Endothelial cell of umbilical vein (primary cell): ENCODE measurements at regions not wholly inside any gene's neighbourhood (a gene's known extent, or its start where the extent isn't known, plus 50 kb on each side); places are given as distances from the start of the nearest gene placed in this dataset.

Experiments used
- BruUV-seq: library from RNA; stranded (reverse); fragments of 400-500 nt; replicated peaks from 2 replicates; lab custom pipeline; 2021; lab: Mats Ljungman, UMichigan
- CTCF ChIA-PET: fragments of 300-600, 350-600 bp; sonication (Branson Sonifier 250); formaldehyde crosslinking; loops from one replicate; lab custom pipeline; 2021; ENCODE audit warnings: antibody characterized with exemption, inconsistent platforms; lab: Charles Lee
- POLR2A ChIA-PET: fragments of 300-600, 350-600 bp; sonication (Branson Sonifier 250); formaldehyde crosslinking; loops from one replicate; lab custom pipeline; 2021; ENCODE audit warnings: antibody characterized with exemption, inconsistent platforms; lab: Charles Lee
- DNase-seq: peaks from one replicate; pipeline ENCODE4 v3.0.0-alpha.2; 2011; ENCODE audit warnings: low read depth, low spot score
- FAIRE-seq: peaks from 2 replicates; lab custom pipeline; 2011; peaks lifted over from hg19 to GRCh38; lab: Jason Lieb, UNC
- H2AFZ ChIP-seq: 2 replicates; pipeline ENCODE4 v1.6.0; 2012; ENCODE audit warnings: low read depth, low read length, control low read depth, inconsistent platforms
- H3K27ac ChIP-seq: 2 replicates; pipeline ENCODE4 v1.5.1; 2011; ENCODE audit warnings: low read depth, mild to moderate bottlenecking, control low read depth, low read length, moderate library complexity; ENCODE audit not compliant: insufficient read depth
- H3K27me3 ChIP-seq, 2 experiments: 2 replicates each; pipeline versions ENCODE4 v1.6.0 to v1.6.1; 2011; ENCODE audit warnings: low read length in 2 of 2, mixed read lengths in 1 of 2; ENCODE audit not compliant: control insufficient read depth in 2 of 2, insufficient read depth in 2 of 2
- H3K36me3 ChIP-seq, 2 experiments: 2 replicates in 1 of 2; 3 replicates in 1 of 2; pipeline ENCODE4 v1.5.1; 2011; ENCODE audit warnings: low read length in 2 of 2, mild to moderate bottlenecking in 1 of 2, moderate library complexity in 1 of 2; ENCODE audit not compliant: control insufficient read depth in 2 of 2, insufficient read depth in 2 of 2; ENCODE audit errors: extremely low read depth in 1 of 2
- H3K4me1 ChIP-seq: 3 replicates; pipeline ENCODE4 v1.5.1; 2011; ENCODE audit warnings: mild to moderate bottlenecking, low read length; ENCODE audit not compliant: control insufficient read depth, insufficient read depth; ENCODE audit errors: extremely low read depth
- H3K4me2 ChIP-seq: 2 replicates; pipeline ENCODE4 v1.6.1; 2011; ENCODE audit warnings: low read length, control low read depth, mixed read lengths; ENCODE audit not compliant: insufficient read depth
- H3K4me3 ChIP-seq, 3 experiments: fragments of 200-600 bp in 1 of 3; sonication (generic), shearing (Covaris generic) in 1 of 3; replicated peaks in 1 of 3; 2 replicates each; pipeline ENCODE4 v1.5.1; 2011 to 2016; ENCODE audit warnings: control low read depth in 3 of 3, low read length in 3 of 3, mild to moderate bottlenecking in 2 of 3, inconsistent platforms in 1 of 3, low read depth in 1 of 3, moderate library complexity in 1 of 3; ENCODE audit not compliant: insufficient read depth in 1 of 3
- H3K79me2 ChIP-seq: 2 replicates; pipeline ENCODE4 v1.6.0; 2012; ENCODE audit warnings: low read length, inconsistent platforms; ENCODE audit not compliant: control insufficient read depth, insufficient read depth
- H3K9ac ChIP-seq: replicated peaks from 2 replicates; pipeline ENCODE3; 2011; ENCODE audit warnings: low read length, control low read depth; ENCODE audit not compliant: insufficient read depth; ENCODE audit errors: extremely low read depth
- H3K9me1 ChIP-seq: replicated peaks from 3 replicates; pipeline ENCODE4 v1.6.0; 2011; ENCODE audit warnings: mild to moderate bottlenecking, low read length; ENCODE audit not compliant: control insufficient read depth, insufficient read depth; ENCODE audit errors: extremely low read depth
- H3K9me3 ChIP-seq: replicated peaks from 2 replicates; pipeline ENCODE4 v1.5.1; 2012; ENCODE audit warnings: low read length, inconsistent platforms; ENCODE audit not compliant: control insufficient read depth, insufficient read depth
- H4K20me1 ChIP-seq: replicated peaks from 2 replicates; pipeline ENCODE3; 2011; ENCODE audit warnings: mild to moderate bottlenecking, low read length; ENCODE audit not compliant: control insufficient read depth, insufficient read depth; ENCODE audit errors: extremely low read depth
- EZH2 ChIP-seq: IDR thresholded peaks from 2 replicates; pipeline ENCODE4 v1.6.1; 2012; ENCODE audit warnings: borderline replicate concordance, low read depth, mild to moderate bottlenecking, moderate library complexity, low read length, inconsistent platforms; ENCODE audit not compliant: severe bottlenecking
- FOS ChIP-seq: IDR thresholded peaks from 2 replicates; pipeline ENCODE4 v1.6.1; 2011; ENCODE audit warnings: mild to moderate bottlenecking, low read length, moderate library complexity, borderline replicate concordance; ENCODE audit not compliant: insufficient read depth
- GATA2 ChIP-seq: IDR thresholded peaks from 2 replicates; pipeline ENCODE4 v1.7.0; 2011; ENCODE audit warnings: low read depth, mild to moderate bottlenecking, moderate library complexity, mixed read lengths, low read length; ENCODE audit not compliant: insufficient read length, insufficient read depth
- JUN ChIP-seq: IDR thresholded peaks from 2 replicates; pipeline ENCODE4 v1.6.1; 2011; ENCODE audit warnings: borderline replicate concordance, low read depth; ENCODE audit not compliant: insufficient read length, insufficient read depth
- MAX ChIP-seq: IDR thresholded peaks from 2 replicates; pipeline ENCODE4 v1.6.1; 2011; ENCODE audit not compliant: insufficient read depth, insufficient read length
- MYC ChIP-seq: IDR thresholded peaks from one replicate; pipeline ENCODE4 v1.6.1; 2011; ENCODE audit warnings: mild to moderate bottlenecking, low read depth, low read length
- POLR2A ChIP-seq: IDR thresholded peaks from 2 replicates; pipeline ENCODE4 v1.6.1; 2012; ENCODE audit warnings: low read depth, mild to moderate bottlenecking, control low read depth, low read length
- POLR2AphosphoS5 ChIP-seq: IDR thresholded peaks from 2 replicates; pipeline ENCODE4 v1.6.1; 2012; ENCODE audit warnings: low read depth, mild to moderate bottlenecking, control low read depth, low read length, moderate library complexity; ENCODE audit not compliant: insufficient read depth
- dilution Hi-C: fragments of 300-500 bp; cut with MboI; formaldehyde crosslinking; loops from one replicate; pipeline ENCODE4 v1.15.0; 2019; ENCODE audit warnings: low sequenced_read_pairs; ENCODE audit not compliant: extremely low pct_ligation_motif_present
- intact Hi-C: fragments of 100-400 bp; cut with micrococcal nuclease; formaldehyde crosslinking; loops from one replicate; pipeline ENCODE4 v1.10.0; 2022
- TF ChIP-seq, protein P1 (sequence below), 2 donors: IDR thresholded peaks; 1 replicate in 1 of 2; 2 replicates in 1 of 2; pipeline ENCODE4 v1.5.1; 2011; ENCODE audit warnings: low read length in 2 of 2, mild to moderate bottlenecking in 2 of 2, moderate library complexity in 2 of 2, control low read depth in 1 of 2, inconsistent platforms in 1 of 2, low read depth in 1 of 2; ENCODE audit not compliant: insufficient read depth in 1 of 2; ENCODE audit errors: extremely low read depth in 1 of 2

DNA sequence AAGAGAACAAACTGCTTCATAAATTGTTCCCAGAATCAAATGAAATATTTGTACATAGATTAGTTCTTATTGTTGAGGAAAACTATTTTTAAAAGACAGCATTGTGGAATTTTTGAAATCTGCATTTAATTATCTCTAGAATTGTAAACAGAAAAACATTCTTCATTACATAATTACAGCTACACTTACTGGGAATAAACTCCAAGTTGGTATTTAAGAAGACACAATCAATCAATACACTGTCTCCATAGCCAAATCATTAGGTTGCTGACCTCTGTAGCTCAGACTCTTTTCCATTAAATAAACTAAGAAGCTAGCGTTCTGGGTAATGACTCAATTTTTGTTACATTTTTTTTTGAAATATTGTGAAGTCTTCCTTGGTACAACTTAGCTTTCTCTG is 70.2 kb upstream of the PIEZO2 start:
- ChIA-PET CTCF (no interaction called here), POLR2A (no interaction called here)
- Histone ChIP-seq H4K20me1 (no peaks in the 10 kb centered on the region), H3K79me2 (no peaks in the 10 kb centered on the region), H3K36me3 (no peaks in the 10 kb centered on the region), H3K9me1 (no peaks in the 10 kb centered on the region), H3K4me1 (no peaks in the 10 kb centered on the region), H3K4me3 (no peak overlapping the region), H3K27ac (no peak overlapping the region), H3K9me3 (no peaks in the 10 kb centered on the region), H3K4me2 (no peak overlapping the region), H3K27me3 (peaks cover 0 to 4% of the 10 kb centered on the region in 2 experiments), H3K9ac (no peak overlapping the region), H2AFZ (no peak overlapping the region)
- no peak for DNase-seq
- intact Hi-C loops (no loop called here), dilution Hi-C loops (no loop called here)
- FAIRE-seq: no peak
- TF ChIP-seq, protein P1, sequence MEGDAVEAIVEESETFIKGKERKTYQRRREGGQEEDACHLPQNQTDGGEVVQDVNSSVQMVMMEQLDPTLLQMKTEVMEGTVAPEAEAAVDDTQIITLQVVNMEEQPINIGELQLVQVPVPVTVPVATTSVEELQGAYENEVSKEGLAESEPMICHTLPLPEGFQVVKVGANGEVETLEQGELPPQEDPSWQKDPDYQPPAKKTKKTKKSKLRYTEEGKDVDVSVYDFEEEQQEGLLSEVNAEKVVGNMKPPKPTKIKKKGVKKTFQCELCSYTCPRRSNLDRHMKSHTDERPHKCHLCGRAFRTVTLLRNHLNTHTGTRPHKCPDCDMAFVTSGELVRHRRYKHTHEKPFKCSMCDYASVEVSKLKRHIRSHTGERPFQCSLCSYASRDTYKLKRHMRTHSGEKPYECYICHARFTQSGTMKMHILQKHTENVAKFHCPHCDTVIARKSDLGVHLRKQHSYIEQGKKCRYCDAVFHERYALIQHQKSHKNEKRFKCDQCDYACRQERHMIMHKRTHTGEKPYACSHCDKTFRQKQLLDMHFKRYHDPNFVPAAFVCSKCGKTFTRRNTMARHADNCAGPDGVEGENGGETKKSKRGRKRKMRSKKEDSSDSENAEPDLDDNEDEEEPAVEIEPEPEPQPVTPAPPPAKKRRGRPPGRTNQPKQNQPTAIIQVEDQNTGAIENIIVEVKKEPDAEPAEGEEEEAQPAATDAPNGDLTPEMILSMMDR (IDR thresholded peaks at IDR 0.05; ENCODE audit: extremely low read depth in 1 of 2, insufficient read depth in 1 of 2, low read depth in 1 of 2, low read length in 2 of 2): no peak
- TF ChIP-seq MYC (no peak), MAX (no peak), EZH2 (no peak), JUN (no peak), POLR2A (no peak), POLR2AphosphoS5 (no peak), FOS (no peak), GATA2 (no peak)
- BruUV-seq: no TSS peak
